GM19025 (cell line): ENCODE measurements at regions not wholly inside any gene's neighbourhood (a gene's known extent, or its start where the extent isn't known, plus 50 kb on each side); places are given as distances from the start of the nearest gene placed in this dataset.
"Not testable (repeated sequence)": the region's sequence is repeated elsewhere in the genome, so short reads cannot be mapped to it uniquely, and the experiment has no call there.

Source experiments
- ATAC-seq: cut with Tn5 transposase; IDR thresholded peaks from one replicate; pipeline ENCODE4 v1.9.1; 2021; ENCODE audit warnings: mild to moderate bottlenecking, low read depth, moderate library complexity; ENCODE audit not compliant: unreplicated experiment

DNA sequence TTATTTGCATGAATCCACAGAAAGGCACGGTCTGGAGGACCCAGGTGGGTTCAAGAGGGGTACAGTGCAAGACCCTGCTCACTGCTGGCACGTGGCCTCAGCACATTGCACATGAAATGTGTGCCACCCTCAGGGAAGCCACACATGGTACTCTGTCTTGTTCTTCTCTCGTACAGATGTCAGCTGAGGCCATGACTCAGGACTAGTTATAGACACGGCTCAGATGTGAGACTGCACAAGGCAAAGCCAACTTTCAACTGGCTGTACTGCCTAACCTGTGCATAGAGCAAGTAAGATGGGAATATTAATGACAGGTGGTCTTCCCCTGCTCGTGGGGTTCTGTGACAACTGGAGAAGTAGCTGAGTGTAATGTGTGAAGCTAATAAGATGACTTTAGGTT lies 249.4 kb upstream of the CTBP2 start:
- no peak for ATAC-seq

DNA sequence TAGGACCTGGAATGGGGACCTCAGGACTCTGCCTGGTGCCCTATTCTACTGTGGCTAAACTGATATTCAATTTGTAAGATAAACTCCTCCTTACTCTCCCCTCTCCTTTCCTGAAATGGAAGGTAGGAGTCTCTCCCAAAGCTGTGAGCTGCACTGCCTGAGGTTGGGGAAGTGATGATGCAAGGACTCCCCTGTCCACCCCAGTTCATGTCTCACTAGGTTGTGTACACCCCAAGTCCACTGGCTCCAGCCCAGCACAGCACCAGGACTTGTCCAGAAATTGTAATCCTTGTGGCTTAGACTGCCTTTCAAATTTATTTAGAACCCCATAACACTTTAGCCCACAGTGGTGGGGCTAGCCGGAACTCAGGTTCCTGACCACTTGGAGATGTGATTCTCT lies 247.2 kb upstream of the CTBP2 start:
- no peak for ATAC-seq

GRCh38 chr10:125407000-125407502 lies 246.7 kb upstream of the CTBP2 start:
- no peak for ATAC-seq

DNA sequence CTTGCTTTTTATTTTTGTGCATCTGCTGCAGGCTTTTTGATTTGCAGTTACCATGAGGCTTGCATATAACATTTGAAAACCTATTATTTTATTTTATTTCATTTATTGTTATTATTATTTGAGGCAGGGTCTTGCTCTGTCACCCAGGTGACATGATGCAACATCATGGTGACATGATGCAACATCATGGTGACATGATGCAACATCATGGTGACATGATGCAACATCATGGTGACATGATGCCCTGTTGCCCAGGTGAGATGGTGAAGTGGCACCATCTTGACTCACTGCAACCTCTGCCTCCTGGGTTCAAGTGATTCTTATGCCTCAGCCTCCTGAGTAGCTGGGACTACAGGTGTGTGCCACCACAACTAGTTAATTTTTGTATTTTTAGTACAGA lies 244.5 kb upstream of the CTBP2 start:
- not testable (repeated sequence) for ATAC-seq

GRCh38 chr10:125401462-125401861 lies 241.1 kb upstream of the CTBP2 start:
- no peak for ATAC-seq

DNA sequence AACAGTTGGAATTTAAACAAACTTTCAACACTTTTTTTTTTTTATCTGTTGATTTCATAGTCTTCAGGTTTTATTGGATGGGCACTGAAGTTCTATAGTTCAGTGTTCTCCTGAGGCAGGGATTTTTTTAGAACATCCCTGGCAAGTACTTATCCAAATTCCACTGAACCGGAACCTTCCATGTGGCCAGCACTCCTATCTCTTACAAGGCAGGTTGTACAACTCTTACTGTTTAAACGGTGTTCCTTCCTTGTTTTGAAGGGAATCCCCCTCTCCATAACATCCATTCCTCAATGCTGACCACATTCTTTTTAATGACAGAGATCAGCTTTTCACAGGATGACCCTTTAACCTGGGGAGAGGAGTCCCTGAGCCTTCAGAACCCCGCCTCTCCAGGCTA lies 238.9 kb upstream of the CTBP2 start:
- no peak for ATAC-seq

- ATAC-seq = no peak
Observed at GRCh38 chr10:125398270-125398669, 237.9 kb upstream of the CTBP2 start.

DNA sequence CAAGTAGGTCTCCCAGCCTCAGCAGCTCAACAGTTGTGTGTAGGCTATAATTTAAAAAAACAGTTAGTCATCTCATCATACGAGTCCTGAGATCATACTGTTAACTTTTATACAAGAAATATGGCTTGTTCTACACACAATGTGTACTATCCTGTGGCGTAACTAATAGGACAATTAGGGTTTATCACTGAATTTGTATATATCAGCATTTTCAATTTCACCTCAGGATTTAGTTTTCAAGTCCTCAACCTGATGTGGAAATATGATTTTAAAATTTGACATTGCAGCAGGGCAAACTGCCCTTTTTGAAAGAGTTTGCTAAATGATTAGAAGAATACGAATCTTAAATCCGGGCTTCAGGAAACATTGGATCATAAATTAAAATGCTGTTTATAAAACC lies 237.2 kb upstream of the CTBP2 start:
- no peak for ATAC-seq

GRCh38 chr10:125396676-125397075 lies 236.3 kb upstream of the CTBP2 start:
- ATAC-seq = no peak

DNA sequence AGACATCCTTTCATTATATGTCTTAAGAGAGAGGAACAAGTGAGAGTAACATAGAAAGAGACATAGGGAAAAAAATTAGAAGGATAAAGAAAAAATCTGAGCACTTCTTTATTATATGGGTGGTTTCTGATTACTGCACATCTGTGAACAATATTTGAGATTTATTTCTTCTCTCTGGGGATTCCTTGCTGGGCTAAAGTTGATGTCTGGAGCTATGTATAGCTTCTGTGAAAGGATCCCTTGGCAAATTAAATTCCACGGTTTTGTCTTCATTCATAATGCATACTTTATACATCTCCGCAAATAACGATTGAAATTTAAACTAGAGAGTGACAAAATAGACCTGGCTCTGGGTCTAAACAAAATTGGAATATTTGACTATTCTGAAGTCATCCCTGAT lies 232.2 kb upstream of the CTBP2 start:
- no peak for ATAC-seq

GRCh38 chr10:125392154-125392553 lies 231.8 kb upstream of the CTBP2 start:
- no peak for ATAC-seq

DNA sequence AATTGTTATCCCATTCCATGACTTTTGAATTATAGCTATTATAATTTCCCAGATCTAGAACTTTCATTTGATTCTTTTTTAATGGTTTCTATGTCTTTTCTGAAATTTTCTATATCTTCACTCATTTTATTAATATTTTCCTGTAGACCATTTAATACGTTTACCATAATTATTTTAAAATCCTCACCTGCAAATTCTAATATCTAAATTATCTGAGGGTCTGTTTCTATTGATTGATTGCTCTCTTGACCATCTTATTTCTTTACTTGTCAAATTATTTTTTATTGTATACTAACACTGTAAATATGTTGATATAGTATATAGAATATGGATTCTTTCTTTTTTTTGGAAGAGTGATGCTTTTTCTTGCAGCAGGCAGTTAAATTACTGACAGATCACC lies 229.3 kb upstream of the CTBP2 start:
- ATAC-seq = no peak

- no peak for ATAC-seq
Observed at GRCh38 chr10:125379592-125379991, 219.2 kb upstream of the CTBP2 start.

DNA sequence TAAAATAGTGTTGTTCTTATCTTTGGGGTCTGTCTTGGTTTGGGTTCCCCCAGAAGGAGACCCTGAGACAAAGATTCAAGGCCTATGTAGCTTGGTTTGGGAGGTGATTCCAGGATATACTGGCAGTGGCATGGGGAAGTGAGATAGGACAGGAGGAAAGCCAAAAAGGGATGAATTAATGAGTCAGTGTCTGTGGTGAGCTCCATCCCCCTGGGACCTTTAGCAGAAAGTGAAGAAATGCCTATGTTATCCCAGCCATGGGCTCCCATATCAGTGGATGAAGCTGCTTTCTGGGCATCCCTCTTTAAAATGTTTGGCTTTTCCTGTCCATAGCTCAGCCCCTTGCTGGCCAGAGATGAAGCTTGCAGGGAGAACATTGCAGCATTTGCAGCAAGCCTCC lies 217.0 kb upstream of the CTBP2 start:
- ATAC-seq = no peak

DNA sequence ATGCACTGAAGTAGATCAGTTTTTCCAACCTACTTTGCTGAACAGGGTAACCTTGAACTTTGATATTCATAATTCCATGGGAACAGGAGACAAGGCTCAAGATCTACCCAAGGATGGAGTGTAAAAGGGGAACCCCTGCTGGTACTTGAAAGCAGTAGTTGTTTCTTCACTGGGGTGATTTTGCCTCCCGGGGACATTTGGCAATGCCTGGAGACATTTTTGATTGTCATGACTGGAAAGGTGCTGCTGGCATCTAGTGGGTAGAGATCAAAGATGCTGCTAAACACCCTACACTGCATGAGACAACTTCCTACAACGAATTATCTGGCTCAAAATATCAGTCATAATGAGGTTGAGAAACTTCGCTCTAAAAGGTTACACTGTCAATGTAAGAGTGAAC lies 214.8 kb upstream of the CTBP2 start:
- no peak for ATAC-seq

DNA sequence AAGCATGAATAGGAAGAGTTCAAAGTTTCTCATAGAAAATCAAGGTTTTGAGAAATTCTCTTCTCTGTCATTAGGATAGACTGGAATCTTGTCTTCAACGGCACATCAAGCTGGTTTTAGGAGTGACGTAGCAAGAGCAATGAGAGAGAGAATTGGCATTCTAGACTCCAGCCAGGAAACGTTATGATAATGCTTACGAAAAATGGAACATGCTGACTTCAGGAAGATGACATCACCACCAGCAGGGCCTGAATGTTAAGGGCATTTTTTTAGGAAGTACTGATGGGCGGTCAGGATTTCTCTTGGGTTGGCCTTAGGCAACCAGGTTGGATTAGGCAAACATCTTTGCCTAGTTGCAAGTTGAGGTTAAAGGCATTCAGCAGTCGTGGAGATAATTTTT lies 213.2 kb upstream of the CTBP2 start:
- no peak for ATAC-seq

DNA sequence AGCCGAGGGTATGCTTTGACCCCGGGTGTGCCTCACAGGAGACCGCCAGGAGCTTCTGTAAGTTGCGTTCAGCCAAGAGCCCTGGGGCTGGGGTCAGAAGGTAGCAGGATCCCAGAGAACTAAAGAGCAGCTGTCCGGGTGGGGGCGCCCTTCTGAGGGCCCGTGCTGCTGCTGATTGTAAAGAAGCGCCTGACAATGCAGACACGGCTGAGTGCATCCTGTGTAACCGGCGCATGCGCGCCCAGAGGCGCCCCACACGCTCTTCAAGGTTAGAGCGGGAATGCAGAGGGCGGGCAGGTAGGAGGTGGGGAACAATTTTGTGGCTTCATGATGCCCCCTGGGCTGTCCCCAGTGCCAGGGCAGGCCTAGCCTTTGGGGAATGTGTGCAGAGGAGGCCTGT lies 210.2 kb upstream of the CTBP2 start:
- ATAC-seq = no peak

DNA sequence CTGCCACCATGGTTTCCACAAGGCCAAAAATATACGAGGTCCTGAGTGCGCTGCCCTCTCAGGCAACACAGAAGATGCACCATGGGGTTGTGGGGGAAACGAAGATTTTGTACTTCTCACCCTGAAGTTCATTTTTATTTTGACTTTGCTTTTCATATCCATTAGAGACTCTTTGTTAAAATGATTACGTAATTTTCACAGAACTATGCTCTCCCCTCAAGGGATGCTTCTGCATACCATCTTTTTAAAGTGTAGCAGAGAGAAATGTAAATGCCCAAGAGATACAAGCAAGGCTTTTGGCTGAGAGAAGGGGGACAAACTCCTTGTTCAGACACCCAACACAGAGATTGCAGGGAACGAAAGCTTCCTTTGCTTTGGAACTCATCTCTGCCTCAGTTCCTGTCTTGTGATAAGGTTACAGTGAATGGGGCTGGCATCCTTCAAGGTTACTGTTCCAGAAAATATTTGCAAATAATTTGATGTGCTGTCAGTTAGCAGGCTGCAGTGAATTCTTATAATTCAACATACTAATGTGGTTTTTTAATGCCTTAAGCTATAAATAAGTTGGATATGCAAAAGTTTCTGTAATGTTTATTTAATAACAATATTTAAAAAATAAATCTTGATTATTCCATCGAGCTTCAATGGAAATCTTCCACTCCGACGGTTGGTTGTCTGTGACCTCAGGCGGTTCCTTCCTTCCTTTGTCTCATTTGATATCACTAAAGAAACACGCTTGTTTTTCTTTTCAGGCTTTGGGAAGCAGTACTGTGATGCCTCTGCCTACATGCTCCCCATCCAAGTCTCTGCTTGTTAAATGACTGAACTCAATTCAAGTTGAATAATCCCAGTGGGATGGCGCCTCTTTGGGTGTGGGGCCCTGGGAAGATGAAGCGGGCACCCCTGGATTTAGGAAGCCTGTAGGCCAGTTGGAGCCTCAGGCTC lies 209.3 kb upstream of the CTBP2 start:
- ATAC-seq = no peak

DNA sequence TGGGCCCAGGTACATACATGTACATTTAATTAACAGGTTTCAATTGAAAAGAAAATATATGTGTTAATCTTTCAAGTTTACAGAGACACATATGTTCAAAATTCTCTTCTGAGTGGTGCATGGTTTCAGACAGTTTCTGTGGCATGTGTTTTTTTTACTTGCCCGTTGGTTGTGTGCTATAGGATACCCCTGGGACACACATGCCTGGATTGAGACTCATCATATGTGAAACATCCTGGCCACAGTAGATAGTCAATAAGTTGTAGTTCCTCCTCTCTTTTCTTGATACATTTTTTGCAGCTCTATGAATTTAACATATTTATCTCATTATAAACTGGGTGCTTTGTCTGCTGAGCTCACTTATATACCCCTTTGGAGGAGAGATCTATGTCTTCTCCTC lies 207.8 kb upstream of the CTBP2 start:
- ATAC-seq = no peak

- ATAC-seq = no peak
Observed at GRCh38 chr10:125363791-125364190, 203.4 kb upstream of the CTBP2 start.

GRCh38 chr10:125362950-125363349 lies 202.6 kb upstream of the CTBP2 start:
- ATAC-seq = no peak

- no peak for ATAC-seq
Observed at GRCh38 chr10:125359401-125359800, 199.0 kb upstream of the CTBP2 start.
